PC-9 (cell line): ENCODE measurements at regions not wholly inside any gene's neighbourhood (a gene's known extent, or its start where the extent isn't known, plus 50 kb on each side); places are given as distances from the start of the nearest gene placed in this dataset.

Experiments used
- EZH2 ChIP-seq: fragments of 200-600 bp; sonication (generic); IDR thresholded peaks from 2 replicates; pipeline ENCODE4 v1.8.0; 2017; ENCODE audit warnings: antibody characterized with exemption, low read depth
- TF ChIP-seq, protein P1 (sequence below): fragments of 200-600 bp; sonication (generic); conservative IDR thresholded peaks from 2 replicates; pipeline ENCODE4 v1.6.1; 2017; ENCODE audit warnings: mixed run types, antibody characterized with exemption, mild to moderate bottlenecking, moderate library complexity

- TF ChIP-seq, protein P1, sequence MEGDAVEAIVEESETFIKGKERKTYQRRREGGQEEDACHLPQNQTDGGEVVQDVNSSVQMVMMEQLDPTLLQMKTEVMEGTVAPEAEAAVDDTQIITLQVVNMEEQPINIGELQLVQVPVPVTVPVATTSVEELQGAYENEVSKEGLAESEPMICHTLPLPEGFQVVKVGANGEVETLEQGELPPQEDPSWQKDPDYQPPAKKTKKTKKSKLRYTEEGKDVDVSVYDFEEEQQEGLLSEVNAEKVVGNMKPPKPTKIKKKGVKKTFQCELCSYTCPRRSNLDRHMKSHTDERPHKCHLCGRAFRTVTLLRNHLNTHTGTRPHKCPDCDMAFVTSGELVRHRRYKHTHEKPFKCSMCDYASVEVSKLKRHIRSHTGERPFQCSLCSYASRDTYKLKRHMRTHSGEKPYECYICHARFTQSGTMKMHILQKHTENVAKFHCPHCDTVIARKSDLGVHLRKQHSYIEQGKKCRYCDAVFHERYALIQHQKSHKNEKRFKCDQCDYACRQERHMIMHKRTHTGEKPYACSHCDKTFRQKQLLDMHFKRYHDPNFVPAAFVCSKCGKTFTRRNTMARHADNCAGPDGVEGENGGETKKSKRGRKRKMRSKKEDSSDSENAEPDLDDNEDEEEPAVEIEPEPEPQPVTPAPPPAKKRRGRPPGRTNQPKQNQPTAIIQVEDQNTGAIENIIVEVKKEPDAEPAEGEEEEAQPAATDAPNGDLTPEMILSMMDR, result no peak
- no peak for TF ChIP-seq EZH2
Observed at GRCh38 chr3:137582484-137582883, 181.6 kb upstream of the SOX14 start.
